Lung (tissue), 11 donors: ENCODE measurements at regions not wholly inside any gene's neighbourhood (a gene's known extent, or its start where the extent isn't known, plus 50 kb on each side); places are given as distances from the start of the nearest gene placed in this dataset.
A peak's percentile ranks its signal among the peaks of the same experiment; 100 is the strongest.

Experiments
- ATAC-seq: fragments of 200-7000 bp; cut with Tn5 transposase; one replicate; pipeline ENCODE4 v1.9.1; 2020; ENCODE audit warnings: moderate number of reproducible peaks; ENCODE audit not compliant: insufficient read depth, low FRiP score
- DNase-seq, 3 donors: peaks; one replicate each; pipeline ENCODE4 v3.0.0-alpha.2; 2013 to 2017
- H3K27ac ChIP-seq, 2 donors: one replicate each; pipeline ENCODE4 v1.5.1; 2013; ENCODE audit warnings: mild to moderate bottlenecking in 2 of 2, moderate library complexity in 2 of 2, control low read depth in 1 of 2, inconsistent platforms in 1 of 2, low read depth in 1 of 2, low read length in 1 of 2
- H3K27me3 ChIP-seq, 3 donors: one replicate each; pipeline ENCODE4 v1.5.1; 2013; ENCODE audit warnings: low read length in 2 of 3; ENCODE audit not compliant: control insufficient read depth in 3 of 3, insufficient read depth in 3 of 3
- H3K36me3 ChIP-seq, 4 donors: one replicate each; pipeline ENCODE4 v1.5.1; 2013; ENCODE audit warnings: low read length in 4 of 4, mild to moderate bottlenecking in 1 of 4, moderate library complexity in 1 of 4; ENCODE audit not compliant: control insufficient read depth in 4 of 4, insufficient read depth in 4 of 4
- H3K4me1 ChIP-seq, 5 donors: one replicate each; pipeline ENCODE4 v1.5.1; 2013; ENCODE audit warnings: low read length in 5 of 5, mild to moderate bottlenecking in 2 of 5, moderate library complexity in 1 of 5; ENCODE audit not compliant: control insufficient read depth in 5 of 5, insufficient read depth in 5 of 5
- H3K4me3 ChIP-seq: one replicate; pipeline ENCODE4 v1.5.1; 2013; ENCODE audit warnings: mild to moderate bottlenecking, control low read depth, moderate library complexity
- H3K9ac ChIP-seq, 2 donors: one replicate each; pipeline ENCODE4 v1.5.1; 2013; ENCODE audit warnings: low read length in 2 of 2, control low read depth in 1 of 2; ENCODE audit not compliant: insufficient read depth in 1 of 2
- H3K9me3 ChIP-seq, 4 donors: one replicate each; pipeline ENCODE4 v1.5.1; 2013; ENCODE audit warnings: low read length in 3 of 4, mild to moderate bottlenecking in 1 of 4, moderate library complexity in 1 of 4; ENCODE audit not compliant: control insufficient read depth in 4 of 4, insufficient read depth in 3 of 4
- CTCF ChIP-seq: IDR thresholded peaks from 2 replicates; pipeline ENCODE4 v1.5.1; 2012; ENCODE audit warnings: mild to moderate bottlenecking; ENCODE audit errors: control extremely low read depth, extremely low read depth
- WGBS, 2 donors: extraction: QIAGEN DNeasy Blood & Tissue Kit; methylation state at CpG; one replicate each; pipeline ENCODE4 v1.1.7; 2013; 5-methylcytosine and 5-hydroxymethylcytosine counted together
- donor health status: control.
- donor health status: control.
- donor health status: Bipolar disorder and iron deficiency.
- donor health status: healthy.
- donor health status: DM: yes; HTN: yes; CAD: no.

- DNase-seq (no peak), ATAC-seq (no peak)
- H3K36me3 ChIP-seq, result no peaks in the 10 kb centered on the region
- H3K9ac ChIP-seq, result no peak overlapping the region
- TF ChIP-seq CTCF, result no peak
- no peak overlapping the region for H3K4me3 ChIP-seq
- no peaks in the 10 kb centered on the region for H3K27me3 ChIP-seq
- H3K4me1 ChIP-seq, result no peaks in the 10 kb centered on the region
- no peaks in the 10 kb centered on the region for H3K9me3 ChIP-seq
- WGBS, 2 donors, result 85 to 97% methylated on average over 2 of the region's 2 CpGs
- no peak overlapping the region for H3K27ac ChIP-seq
Measured at GRCh38 chr10:29089091-29089490, 199.8 kb upstream of the LYZL1 start.

GRCh38 chr10:29096303-29096824 is 192.5 kb upstream of the LYZL1 start:
- no peaks in the 10 kb centered on the region for H3K36me3 ChIP-seq
- WGBS, 2 donors, result 48 to 60% methylated on average over 2 of the region's 2 CpGs
- no peaks in the 10 kb centered on the region for H3K4me1 ChIP-seq
- no peak for ATAC-seq
- no peak overlapping the region for H3K4me3 ChIP-seq
- H3K27ac ChIP-seq, result no peak overlapping the region
- no peak for TF ChIP-seq CTCF
- no peaks in the 10 kb centered on the region for H3K27me3 ChIP-seq
- H3K9me3 ChIP-seq, result peaks cover 0 to 1% (median 0%) of the 10 kb centered on the region in 4 donors
- H3K9ac ChIP-seq, result no peak overlapping the region
- no peak for DNase-seq

GRCh38 chr10:29098423-29098822 is 190.4 kb upstream of the LYZL1 start:
- ATAC-seq (no peak), DNase-seq (no peak)
- Histone ChIP-seq H3K9ac (no peak overlapping the region), H3K27ac (no peak overlapping the region), H3K36me3 (no peaks in the 10 kb centered on the region), H3K27me3 (no peaks in the 10 kb centered on the region), H3K9me3 (peaks cover 0 to 1% (median 0%) of the 10 kb centered on the region in 4 donors), H3K4me3 (no peak overlapping the region), H3K4me1 (peaks cover 0 to 9% (median 0%) of the 10 kb centered on the region in 5 donors)
- no peak for TF ChIP-seq CTCF
- 71 to 77% methylated on average over 1 of the region's 1 CpG for WGBS, 2 donors

DNA sequence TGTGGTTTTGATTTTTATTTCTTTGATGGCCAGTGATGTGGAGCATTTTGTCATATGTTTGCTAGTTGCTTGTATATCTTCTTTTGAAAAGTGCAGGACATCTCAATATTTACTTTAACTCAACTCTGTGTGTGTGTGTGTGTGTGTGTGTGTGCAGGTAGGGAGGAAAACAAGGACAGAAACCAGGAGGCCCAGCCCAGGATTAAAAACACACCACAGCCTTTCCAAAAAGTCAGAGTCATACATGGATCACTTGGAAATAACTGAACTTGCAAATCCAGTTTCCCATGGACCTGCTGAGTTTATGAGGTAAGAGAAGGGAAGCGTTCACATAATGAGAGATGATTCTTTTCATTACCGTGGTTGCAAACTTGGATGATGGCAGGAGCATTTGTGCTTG is 189.9 kb upstream of the LYZL1 start:
- no peaks in the 10 kb centered on the region for H3K27me3 ChIP-seq
- ATAC-seq (no peak), DNase-seq (peak in 1 of 3 donors; percentile 36)

More for the DNA sequence above, 189.9 kb upstream of the LYZL1 start:
- Histone ChIP-seq H3K36me3 (no peaks in the 10 kb centered on the region), H3K4me3 (no peak overlapping the region), H3K27ac (no peak overlapping the region), H3K9ac (no peak overlapping the region), H3K4me1 (peaks cover 0 to 9% (median 0%) of the 10 kb centered on the region in 5 donors), H3K9me3 (peaks cover 0 to 1% (median 0%) of the 10 kb centered on the region in 4 donors)
- WGBS, 2 donors, result 38 to 45% methylated on average over 2 of the region's 2 CpGs
- TF ChIP-seq CTCF, result no peak
